GM23338 (cell line): ENCODE measurements at regions not wholly inside any gene's neighbourhood (a gene's known extent, or its start where the extent isn't known, plus 50 kb on each side); places are given as distances from the start of the nearest gene placed in this dataset.

Experiments used
- ATAC-seq: fragments of 200-7000 bp; cut with Tn5 transposase; 3 replicates; pipeline ENCODE4 v1.9.1; 2020
- DNase-seq: peaks from one replicate; pipeline ENCODE4 v3.0.0-alpha.2; 2015; ENCODE audit warnings: low spot score
- H2AFZ ChIP-seq: fragments of 200-600 bp; sonication (generic); 2 replicates; pipeline ENCODE4 v1.8.0; 2016; ENCODE audit warnings: antibody characterized with exemption, mild to moderate bottlenecking, moderate library complexity
- H3F3A ChIP-seq: fragments of 200-600 bp; sonication (generic); replicated peaks from 2 replicates; pipeline ENCODE4 v1.8.0; 2017; ENCODE audit warnings: antibody characterized with exemption, mixed run types, low read depth
- H3K27ac ChIP-seq: fragments of 200-600 bp; sonication (generic); 2 replicates; pipeline ENCODE4 v1.6.1; 2016; ENCODE audit warnings: low read depth
- H3K27me3 ChIP-seq: fragments of 200-600 bp; sonication (generic); 2 replicates; pipeline ENCODE4 v1.8.0; 2016; ENCODE audit warnings: mild to moderate bottlenecking, mixed run types, moderate library complexity; ENCODE audit not compliant: insufficient read depth
- H3K36me3 ChIP-seq: fragments of 200-600 bp; sonication (generic); 2 replicates; pipeline ENCODE4 v1.8.0; 2016; ENCODE audit warnings: mild to moderate bottlenecking; ENCODE audit not compliant: insufficient read depth
- H3K4me1 ChIP-seq: fragments of 200-600 bp; sonication (generic); 2 replicates; pipeline ENCODE4 v1.8.0; 2016; ENCODE audit warnings: mild to moderate bottlenecking, moderate library complexity; ENCODE audit not compliant: insufficient read depth
- H3K4me2 ChIP-seq: fragments of 200-600 bp; sonication (generic); 2 replicates; pipeline ENCODE4 v1.7.1; 2017; ENCODE audit warnings: mixed run types
- H3K4me3 ChIP-seq: fragments of 200-600 bp; sonication (generic); 2 replicates; pipeline ENCODE4 v1.6.1; 2016; ENCODE audit warnings: mixed run types
- H3K79me2 ChIP-seq: fragments of 200-600 bp; sonication (generic); replicated peaks from 2 replicates; pipeline ENCODE4 v1.8.0; 2017; ENCODE audit warnings: mild to moderate bottlenecking; ENCODE audit not compliant: insufficient read depth
- H3K9me2 ChIP-seq: fragments of 200-600 bp; sonication (generic); 2 replicates; pipeline ENCODE4 v1.8.0; 2017; ENCODE audit not compliant: insufficient read depth
- H4K20me1 ChIP-seq: fragments of 200-600 bp; sonication (generic); replicated peaks from 2 replicates; pipeline ENCODE4 v1.8.0; 2017; ENCODE audit warnings: mild to moderate bottlenecking; ENCODE audit not compliant: insufficient read depth
- H3K27ac Mint-ChIP-seq: 2 replicates; pipeline ENCODE4 v1.8.0; 2020; ENCODE audit warnings: inconsistent platforms, mild to moderate bottlenecking, moderate library complexity, mixed read lengths
- H3K27me3 Mint-ChIP-seq: 3 replicates; pipeline ENCODE4 v1.8.0; 2022; ENCODE audit warnings: low read depth, mild to moderate bottlenecking, moderate library complexity, mixed read lengths, inconsistent platforms; ENCODE audit not compliant: insufficient read depth, poor library complexity
- H3K36me3 Mint-ChIP-seq: 3 replicates; pipeline ENCODE4 v1.8.0; 2021; ENCODE audit warnings: low read depth, mild to moderate bottlenecking, inconsistent platforms, moderate library complexity, mixed read lengths
- H3K4me1 Mint-ChIP-seq: 3 replicates; pipeline ENCODE4 v1.8.0; 2020; ENCODE audit warnings: mild to moderate bottlenecking, inconsistent platforms, mixed read lengths
- H3K4me3 Mint-ChIP-seq: 3 replicates; pipeline ENCODE4 v1.8.0; 2021; ENCODE audit warnings: moderate library complexity, mild to moderate bottlenecking, inconsistent platforms, mixed read lengths
- H3K9me3 Mint-ChIP-seq: 3 replicates; pipeline ENCODE4 v1.8.0; 2020; ENCODE audit warnings: moderate library complexity, mild to moderate bottlenecking, inconsistent platforms, mixed read lengths
- CREB1 ChIP-seq: fragments of 250-450 bp; sonication (Bioruptor Pico); IDR thresholded peaks from 2 replicates; pipeline ENCODE4 v1.5.0; 2020; ENCODE audit warnings: low read depth, mild to moderate bottlenecking, moderate library complexity
- CTCF ChIP-seq, 2 experiments: fragments of 200-600 bp in 1 of 2; sonication (generic) in 1 of 2; conservative IDR thresholded peaks; 2 replicates each; pipeline versions ENCODE4 v1.5.1 to v1.6.1; 2016 to 2017; ENCODE audit warnings: antibody characterized with exemption in 2 of 2, low read depth in 2 of 2, mild to moderate bottlenecking in 2 of 2, moderate library complexity in 1 of 2
- ETS1 ChIP-seq: IDR thresholded peaks from 2 replicates; pipeline ENCODE4 v1.6.1; 2016; ENCODE audit warnings: antibody characterized with exemption
- EZH2phosphoT487 ChIP-seq: fragments of 200-600 bp; sonication (generic); IDR thresholded peaks from one replicate; pipeline ENCODE4 v1.8.1; 2018; ENCODE audit warnings: antibody characterized with exemption; ENCODE audit not compliant: unreplicated experiment
- JUNB ChIP-seq: IDR thresholded peaks from one replicate; pipeline ENCODE4 v1.6.1; 2016; ENCODE audit warnings: antibody characterized with exemption; ENCODE audit not compliant: unreplicated experiment
- NANOG ChIP-seq: IDR thresholded peaks from 2 replicates; pipeline ENCODE4 v1.6.1; 2016; ENCODE audit warnings: antibody characterized with exemption, borderline replicate concordance
- POLR2AphosphoS5 ChIP-seq: IDR thresholded peaks from 2 replicates; pipeline ENCODE4 v1.6.1; 2016; ENCODE audit warnings: antibody characterized with exemption, low read depth
- REST ChIP-seq: IDR thresholded peaks from one replicate; pipeline ENCODE4 v1.6.1; 2018; ENCODE audit warnings: antibody characterized with exemption; ENCODE audit not compliant: unreplicated experiment
- STAT1 ChIP-seq: IDR thresholded peaks from one replicate; pipeline ENCODE4 v1.6.1; 2016; ENCODE audit warnings: antibody characterized with exemption; ENCODE audit not compliant: unreplicated experiment
- ZNF114 ChIP-seq: fragments of 250-450 bp; sonication (Bioruptor Pico); IDR thresholded peaks from 2 replicates; pipeline ENCODE4 v1.5.0; 2020; ENCODE audit warnings: mild to moderate bottlenecking, moderate library complexity
- ZNF331 ChIP-seq: fragments of 250-450 bp; sonication (Bioruptor Pico); IDR thresholded peaks from 2 replicates; pipeline ENCODE4 v1.5.0; 2020; ENCODE audit warnings: low read depth, mild to moderate bottlenecking, moderate library complexity
- ZNF462 ChIP-seq: fragments of 250-450 bp; sonication (Bioruptor Pico); IDR thresholded peaks from 2 replicates; pipeline ENCODE4 v1.5.0; 2020; ENCODE audit warnings: mild to moderate bottlenecking, moderate library complexity

- Histone ChIP-seq H3K79me2 (no peaks in the 10 kb centered on the region), H3K9me2 (peaks cover 7% of the 10 kb centered on the region; the same call in 1 of the 2 replicates), H3K4me2 (no peak overlapping the region), H2AFZ (no peak overlapping the region), H3K4me3 (no peak overlapping the region), H3K4me1 (no peaks in the 10 kb centered on the region; the same call in 1 of the 2 replicates), H4K20me1 (no peaks in the 10 kb centered on the region), H3F3A (no peaks in the 10 kb centered on the region), H3K27me3 (no peaks in the 10 kb centered on the region), H3K27ac (no peak overlapping the region), H3K36me3 (no peaks in the 10 kb centered on the region)
- peaks cover 4% of the 10 kb centered on the region; the same call in 1 of the 3 replicates for H3K9me3 Mint-ChIP-seq
- H3K27ac Mint-ChIP-seq = no peak overlapping the region
- ATAC-seq = no peak
- no peak for DNase-seq
- H3K4me3 Mint-ChIP-seq = no peak overlapping the region
- H3K27me3 Mint-ChIP-seq = peaks cover 1% of the 10 kb centered on the region
- no peak for TF ChIP-seq NANOG
- TF ChIP-seq JUNB = no peak
- no peak for TF ChIP-seq ZNF114 (CRISPR knock-in tag)
- TF ChIP-seq ZNF331 (CRISPR knock-in tag) = no peak
- TF ChIP-seq STAT1 = no peak
- TF ChIP-seq EZH2phosphoT487 = no peak
- no peak for TF ChIP-seq CTCF (conservative IDR thresholded peaks at IDR 0.05; ENCODE audit: low read depth in 2 of 2)
- no peak for TF ChIP-seq REST
- TF ChIP-seq CREB1 (CRISPR knock-in tag) = no peak
- no peak for TF ChIP-seq ZNF462
- TF ChIP-seq ETS1 = no peak
- no peak for TF ChIP-seq POLR2AphosphoS5
- H3K36me3 Mint-ChIP-seq = no peaks in the 10 kb centered on the region
- peaks cover 5% of the 10 kb centered on the region; the same call in 2 of the 3 replicates for H3K4me1 Mint-ChIP-seq
These were observed 362.6 kb downstream of the AEBP2 start for GRCh38 chr12:19801941-19802340.
